ENCODE measurements at regions not wholly inside any gene's neighbourhood (a gene's known extent, or its start where the extent isn't known, plus 50 kb on each side); places are given as distances from the start of the nearest gene placed in this dataset.

- TF ChIP-seq POLR2A (IDR thresholded peaks at IDR 0.05; ENCODE audit: low read depth, low read length), result no peak
- TF ChIP-seq POLR2AphosphoS5 (IDR thresholded peaks at IDR 0.05; ENCODE audit: low read depth, low read length), result no peak
Observed at GRCh38 chr9:86652736-86653135, 294.6 kb downstream of the GAS1 start.

Data from GM12892 (cell line).